Cardiac fibroblast (primary cell): ENCODE measurements at regions not wholly inside any gene's neighbourhood (a gene's known extent, or its start where the extent isn't known, plus 50 kb on each side); places are given as distances from the start of the nearest gene placed in this dataset.

ENCODE experiments used
- DNase-seq, 2 donors: peaks; one replicate each; pipeline versions ENCODE4 v3.0.0 to v3.0.0-alpha.2; 2010; ENCODE audit warnings: low read depth in 2 of 2
- H3K4me3 ChIP-seq, 2 donors: replicated peaks in 1 of 2; 1 replicate in 1 of 2; 2 replicates in 1 of 2; pipeline ENCODE4 v1.5.1; 2011; ENCODE audit warnings: low read depth in 2 of 2, low read length in 2 of 2, mild to moderate bottlenecking in 2 of 2, moderate library complexity in 1 of 2
- CTCF ChIP-seq: IDR thresholded peaks from one replicate; pipeline ENCODE4 v1.5.1; 2011; ENCODE audit warnings: low read depth, mild to moderate bottlenecking, low read length, inconsistent platforms

DNA sequence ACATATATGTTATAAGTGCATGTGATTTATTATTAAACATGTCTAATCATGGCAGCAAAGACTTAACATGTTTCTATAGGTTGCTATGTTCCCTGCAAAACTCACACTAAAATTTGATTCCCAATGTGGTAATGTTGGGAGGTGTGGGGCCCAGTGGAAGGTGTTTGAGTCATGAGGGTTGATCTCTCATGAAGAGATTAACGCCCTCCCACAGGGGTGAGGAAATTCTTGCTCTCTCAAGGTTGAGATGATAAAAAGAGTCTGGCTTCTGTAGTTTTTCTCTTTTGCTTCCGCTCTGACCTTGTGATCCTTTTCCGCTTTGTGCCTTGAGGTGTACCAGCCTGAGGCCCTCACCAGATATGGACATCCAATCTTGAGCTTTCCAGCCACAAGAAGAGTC, 737.5 kb upstream of the SLITRK5 start:
- no peak for DNase-seq
- no peak for TF ChIP-seq CTCF

DNA sequence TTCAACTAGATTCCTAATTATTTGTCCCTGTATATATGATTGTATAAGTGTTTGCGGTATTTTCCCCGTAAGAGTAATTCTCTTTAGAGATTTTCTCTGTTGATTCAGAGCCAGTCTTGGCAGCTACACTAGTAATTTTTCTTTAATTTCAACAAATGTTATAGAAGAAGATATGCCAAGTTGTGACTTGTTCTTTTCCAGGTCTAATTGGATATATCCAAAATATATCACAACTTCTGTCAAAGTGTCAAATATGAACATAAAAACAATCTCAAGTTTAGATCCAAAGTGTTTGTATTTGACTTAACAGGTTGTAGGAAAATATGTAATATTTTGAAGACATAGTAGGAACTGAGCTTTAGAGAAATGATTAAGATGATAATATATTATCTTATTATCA, 733.9 kb upstream of the SLITRK5 start:
- TF ChIP-seq CTCF: no peak
- H3K4me3 ChIP-seq: no peak overlapping the region
- DNase-seq: no peak

More for the DNA sequence above, 737.5 kb upstream of the SLITRK5 start:
- no peak overlapping the region for H3K4me3 ChIP-seq

- TF ChIP-seq CTCF: no peak
- no peak for DNase-seq
- H3K4me3 ChIP-seq: no peak overlapping the region
These were observed 725.6 kb upstream of the SLITRK5 start for GRCh38 chr13:86945584-86945983.

DNA sequence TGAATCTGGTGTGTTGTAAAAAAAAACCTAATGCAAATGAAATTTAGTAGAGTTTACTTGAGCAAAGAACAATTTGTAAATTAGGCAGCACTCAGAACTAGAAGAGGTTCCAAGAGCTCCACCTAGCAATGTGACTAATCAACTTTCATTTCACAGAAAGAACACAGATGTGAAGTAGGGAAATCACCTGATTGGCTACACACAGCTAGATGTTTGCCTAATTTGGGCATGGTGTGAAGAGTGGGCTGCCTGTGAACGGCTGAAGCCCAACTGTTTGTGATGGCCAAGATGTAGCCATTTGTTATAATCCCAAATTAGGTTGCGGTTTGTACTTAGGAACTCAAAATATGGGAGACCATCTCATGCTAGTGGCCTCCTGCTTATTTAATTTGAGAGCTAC, 724.4 kb upstream of the SLITRK5 start:
- H3K4me3 ChIP-seq: no peak overlapping the region
- no peak for TF ChIP-seq CTCF
- no peak for DNase-seq

- H3K4me3 ChIP-seq: no peak overlapping the region
- DNase-seq: no peak
- TF ChIP-seq CTCF: no peak
These were observed 716.8 kb upstream of the SLITRK5 start for GRCh38 chr13:86954341-86954740.

- no peak for DNase-seq
- TF ChIP-seq CTCF: no peak
- H3K4me3 ChIP-seq: no peak overlapping the region
These were observed 710.3 kb upstream of the SLITRK5 start for GRCh38 chr13:86960876-86961275.

DNA sequence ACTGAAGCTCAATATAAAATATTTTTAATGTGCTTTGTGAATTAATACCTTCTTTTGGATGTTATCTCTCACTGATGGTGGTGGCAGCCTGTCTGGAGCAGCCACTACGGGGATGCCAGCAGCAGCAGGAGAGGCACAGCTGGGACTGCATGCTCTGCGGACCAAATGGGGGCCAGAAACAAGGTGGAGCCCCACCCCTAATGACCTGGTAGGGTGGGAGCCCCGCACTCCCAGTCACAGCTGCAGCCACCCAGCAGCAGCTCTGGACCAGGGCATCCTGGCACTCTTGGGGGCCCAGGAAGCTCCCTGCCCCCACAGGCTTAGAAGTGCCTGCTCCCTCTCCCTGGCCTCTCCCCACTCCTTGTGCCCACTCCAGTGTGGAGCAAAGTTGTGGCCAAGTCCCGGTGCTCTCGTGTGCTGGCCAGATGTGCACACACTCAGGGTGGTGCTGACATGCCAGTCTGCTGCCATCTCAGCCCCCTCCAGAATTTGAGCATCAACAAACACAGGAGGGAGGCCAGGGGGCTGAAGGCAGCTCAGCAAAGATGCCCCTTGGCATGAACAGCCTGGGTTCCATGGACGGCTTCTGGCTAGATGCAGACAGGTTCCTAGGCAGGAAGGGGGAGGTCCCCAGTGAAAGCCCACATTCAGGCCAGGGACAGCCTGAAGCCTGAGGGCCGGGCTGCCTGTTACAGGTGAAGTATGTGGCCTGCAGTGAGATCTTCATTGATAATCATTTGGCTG, 696.7 kb upstream of the SLITRK5 start:
- no peak for DNase-seq
- no peak overlapping the region for H3K4me3 ChIP-seq
- TF ChIP-seq CTCF: no peak
